Mesodermal cell (in vitro differentiated cells): ENCODE measurements at regions not wholly inside any gene's neighbourhood (a gene's known extent, or its start where the extent isn't known, plus 50 kb on each side); places are given as distances from the start of the nearest gene placed in this dataset.

Experiments
- H3K27ac ChIP-seq: 2 replicates; pipeline ENCODE4 v1.7.0; 2013; ENCODE audit warnings: mild to moderate bottlenecking, low read depth, low read length, moderate library complexity; ENCODE audit not compliant: severe bottlenecking
- H3K36me3 ChIP-seq: 2 replicates; pipeline ENCODE4 v1.7.1; 2013; ENCODE audit warnings: mild to moderate bottlenecking, low read length, moderate library complexity; ENCODE audit not compliant: control insufficient read depth, insufficient read depth
- H3K4me1 ChIP-seq: one replicate; pipeline ENCODE4 v1.7.1; 2013; ENCODE audit warnings: mild to moderate bottlenecking, low read length; ENCODE audit not compliant: insufficient read depth, control insufficient read depth, poor library complexity, severe bottlenecking
- H3K4me3 ChIP-seq: 2 replicates; pipeline ENCODE4 v1.7.0; 2013; ENCODE audit warnings: low read length, control low read depth, mild to moderate bottlenecking; ENCODE audit not compliant: insufficient read depth, poor library complexity, severe bottlenecking; ENCODE audit errors: extremely low read depth
- H3K9me3 ChIP-seq: 2 replicates; pipeline ENCODE4 v1.7.1; 2013; ENCODE audit warnings: mild to moderate bottlenecking, low read length, moderate library complexity; ENCODE audit not compliant: control insufficient read depth
- WGBS, 2 experiments: methylation state at CpG; one replicate each; pipeline ENCODE4 v1.1.5; 2013; ENCODE audit warnings: missing lambda C conversion rate in 2 of 2; ENCODE audit not compliant: insufficient coverage in 2 of 2; 5-methylcytosine and 5-hydroxymethylcytosine counted together

DNA sequence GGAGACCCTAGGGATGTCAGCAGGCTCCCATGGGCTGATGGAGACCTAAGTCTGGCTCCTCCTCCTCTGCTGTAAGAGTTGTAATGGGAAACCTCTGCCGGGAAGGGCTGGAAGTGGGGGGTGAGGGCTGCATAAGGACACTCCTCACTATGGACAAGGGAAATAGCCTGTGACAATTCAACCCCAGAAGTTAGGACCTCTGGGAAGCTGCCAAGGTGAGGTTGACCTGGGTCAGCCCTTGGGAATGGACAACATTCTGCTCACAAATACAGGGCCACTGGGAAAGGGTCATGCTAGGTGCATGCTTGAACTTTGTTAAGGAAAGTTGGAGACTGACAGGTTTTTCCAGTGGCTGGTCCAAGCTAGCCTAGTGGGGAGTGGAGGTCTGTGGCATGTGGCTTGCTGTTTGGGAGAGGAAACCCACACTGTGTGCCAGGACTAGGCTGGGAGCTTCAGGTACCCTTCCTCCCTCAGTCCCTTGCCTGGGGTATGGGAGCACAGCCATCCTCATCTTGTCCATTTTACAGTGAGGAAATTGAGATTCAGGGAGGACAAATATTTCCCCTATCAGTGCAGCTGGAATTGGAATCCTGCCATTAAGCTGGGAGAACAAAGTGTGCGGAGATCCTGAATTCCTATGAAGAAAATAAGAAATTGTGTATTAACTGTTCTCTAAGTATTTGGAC, 190.4 kb downstream of the SALL1 start:
- WGBS, 2 experiments = 80 to 100% methylated on average over 1 of the region's 2 CpGs
- no peaks in the 10 kb centered on the region for H3K4me1 ChIP-seq
- H3K36me3 ChIP-seq = no peaks in the 10 kb centered on the region
- no peak overlapping the region for H3K27ac ChIP-seq
- no peak overlapping the region for H3K4me3 ChIP-seq
- no peaks in the 10 kb centered on the region for H3K9me3 ChIP-seq

DNA sequence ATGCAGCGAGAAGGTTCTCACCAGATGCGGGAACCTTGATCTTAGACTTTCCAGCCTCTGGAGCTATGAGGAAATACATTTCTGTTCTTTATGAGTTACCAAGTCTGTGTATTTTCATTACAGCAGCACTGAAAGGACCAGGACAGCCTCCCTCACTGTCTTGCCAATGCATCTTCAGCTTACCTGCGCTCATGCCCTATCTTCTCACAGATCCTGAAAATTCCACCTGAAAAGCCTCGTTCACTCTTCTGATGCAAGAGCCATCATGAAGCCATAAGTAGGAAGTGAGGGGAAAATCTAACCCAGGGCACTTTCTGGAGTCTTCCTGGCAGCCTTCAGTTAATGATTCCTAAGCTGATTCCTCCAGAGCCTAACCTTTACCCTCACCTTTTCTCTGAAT, 194.0 kb downstream of the SALL1 start:
- Histone ChIP-seq H3K9me3 (no peaks in the 10 kb centered on the region), H3K4me3 (no peak overlapping the region), H3K4me1 (no peaks in the 10 kb centered on the region), H3K27ac (no peak overlapping the region), H3K36me3 (no peaks in the 10 kb centered on the region)
- WGBS, 2 experiments = 94 to 96% methylated on average over 3 to 4 of the region's 4 CpGs

DNA sequence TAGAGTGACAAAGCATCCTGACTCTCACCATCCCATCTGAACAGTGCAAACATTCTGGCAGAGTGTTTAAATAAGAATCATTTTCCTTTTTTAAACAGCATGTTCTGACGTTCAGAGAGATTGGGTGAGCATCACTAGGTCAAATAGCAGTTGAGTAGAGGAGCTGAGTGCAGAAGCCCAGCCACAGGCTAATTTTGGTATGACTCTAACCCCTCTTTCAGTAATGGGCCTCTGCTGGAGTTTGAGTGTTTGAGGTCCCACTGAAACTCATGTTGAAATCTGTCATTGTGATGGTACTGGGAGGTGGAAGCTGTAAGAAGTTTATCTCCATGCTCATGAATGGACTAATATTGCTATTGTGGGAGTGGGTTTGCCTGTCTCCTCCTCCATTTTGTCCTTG, 194.4 kb downstream of the SALL1 start:
- Histone ChIP-seq H3K4me3 (no peak overlapping the region), H3K27ac (no peak overlapping the region), H3K4me1 (no peaks in the 10 kb centered on the region), H3K9me3 (no peaks in the 10 kb centered on the region), H3K36me3 (no peaks in the 10 kb centered on the region)
- WGBS, 2 experiments = 83 to 100% methylated on average over 1 of the region's 1 CpG

DNA sequence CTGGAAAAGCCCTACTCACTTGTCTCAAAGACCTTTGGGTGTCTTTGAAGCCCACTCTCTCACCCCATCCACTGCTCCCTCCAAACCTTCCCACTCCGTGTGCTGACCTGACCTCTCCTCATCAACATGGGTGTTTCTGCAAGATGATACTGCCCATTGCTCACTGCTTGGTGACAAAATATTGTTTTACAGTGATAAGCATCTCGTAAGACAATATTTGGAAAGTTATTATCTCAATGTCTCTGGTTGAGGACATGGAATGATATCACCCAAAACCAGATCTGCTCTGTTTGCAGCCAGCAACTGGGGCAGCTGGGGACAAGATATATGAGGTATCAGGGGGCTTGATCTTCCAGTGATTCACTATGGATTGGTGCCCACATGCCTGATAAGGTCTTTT, 195.8 kb downstream of the SALL1 start:
- no peaks in the 10 kb centered on the region for H3K36me3 ChIP-seq
- H3K4me3 ChIP-seq = no peak overlapping the region
- no peaks in the 10 kb centered on the region for H3K9me3 ChIP-seq
- H3K4me1 ChIP-seq = no peaks in the 10 kb centered on the region
- 88 to 94% methylated on average over 1 to 2 of the region's 2 CpGs for WGBS, 2 experiments
- no peak overlapping the region for H3K27ac ChIP-seq

DNA sequence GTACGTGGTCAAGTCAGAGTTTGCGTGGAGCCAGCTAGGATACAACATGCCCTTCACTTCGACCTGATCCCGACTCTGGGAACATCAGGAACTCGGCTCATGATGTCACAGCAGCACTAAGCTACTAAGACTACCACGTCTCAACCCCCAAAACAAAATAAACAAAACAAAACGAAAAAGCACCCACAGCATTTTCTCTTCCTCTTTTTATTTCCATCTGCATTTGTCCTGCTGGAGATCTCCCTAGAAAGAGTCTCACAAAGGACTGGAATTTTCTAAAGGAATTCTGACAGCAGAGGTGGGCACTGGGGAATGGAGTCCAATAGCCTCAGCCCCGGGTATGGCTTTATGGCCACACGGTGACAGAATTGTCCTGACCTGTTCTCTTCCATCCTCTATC, 196.6 kb downstream of the SALL1 start:
- Histone ChIP-seq H3K27ac (no peak overlapping the region), H3K9me3 (no peaks in the 10 kb centered on the region), H3K4me1 (no peaks in the 10 kb centered on the region), H3K4me3 (no peak overlapping the region), H3K36me3 (no peaks in the 10 kb centered on the region)
- WGBS, 2 experiments = 81 to 91% methylated on average over 7 to 9 of the region's 9 CpGs

DNA sequence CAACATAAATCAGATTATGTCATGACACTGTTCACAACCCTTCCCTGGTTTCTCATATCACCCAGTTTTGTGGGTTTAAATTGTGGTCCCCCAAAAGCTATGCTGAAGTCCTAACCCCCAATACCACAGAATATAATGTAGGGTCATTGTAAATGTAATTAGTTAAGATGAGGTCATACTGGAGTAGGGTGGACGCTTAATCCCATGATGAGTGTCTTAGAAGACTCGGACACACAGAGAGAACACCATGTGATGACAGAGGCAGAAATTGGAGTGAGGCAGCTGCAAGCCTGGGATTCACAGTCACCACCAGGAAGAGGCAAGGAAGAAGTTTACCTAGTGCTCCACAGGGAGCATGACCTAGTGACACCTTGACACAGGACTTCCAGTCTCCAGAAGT, 197.8 kb downstream of the SALL1 start:
- H3K4me3 ChIP-seq = no peak overlapping the region
- H3K4me1 ChIP-seq = no peaks in the 10 kb centered on the region
- no peaks in the 10 kb centered on the region for H3K36me3 ChIP-seq
- H3K9me3 ChIP-seq = no peaks in the 10 kb centered on the region
- WGBS, 2 experiments = 81 to 94% methylated on average over 2 of the region's 2 CpGs
- no peak overlapping the region for H3K27ac ChIP-seq

DNA sequence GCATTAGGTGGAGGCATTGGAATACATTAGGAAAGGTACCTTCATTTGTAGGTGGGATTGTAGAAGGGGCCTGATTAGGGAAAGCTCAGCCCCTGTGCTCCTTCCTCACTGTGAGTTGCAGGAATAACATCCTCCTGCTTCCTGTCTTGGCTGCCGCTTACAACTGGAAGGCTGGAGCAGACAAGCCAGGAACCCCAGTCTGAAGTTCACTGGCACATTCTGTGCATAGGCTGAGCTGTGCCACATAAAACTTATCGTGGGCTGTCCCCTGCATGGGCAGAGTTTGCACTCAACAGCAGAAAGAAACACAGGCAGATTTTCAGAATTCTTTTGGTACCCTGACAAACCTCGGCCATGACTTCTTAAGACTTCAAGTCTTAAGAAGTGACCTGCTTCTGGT, 200.1 kb downstream of the SALL1 start:
- no peaks in the 10 kb centered on the region for H3K4me1 ChIP-seq

DNA sequence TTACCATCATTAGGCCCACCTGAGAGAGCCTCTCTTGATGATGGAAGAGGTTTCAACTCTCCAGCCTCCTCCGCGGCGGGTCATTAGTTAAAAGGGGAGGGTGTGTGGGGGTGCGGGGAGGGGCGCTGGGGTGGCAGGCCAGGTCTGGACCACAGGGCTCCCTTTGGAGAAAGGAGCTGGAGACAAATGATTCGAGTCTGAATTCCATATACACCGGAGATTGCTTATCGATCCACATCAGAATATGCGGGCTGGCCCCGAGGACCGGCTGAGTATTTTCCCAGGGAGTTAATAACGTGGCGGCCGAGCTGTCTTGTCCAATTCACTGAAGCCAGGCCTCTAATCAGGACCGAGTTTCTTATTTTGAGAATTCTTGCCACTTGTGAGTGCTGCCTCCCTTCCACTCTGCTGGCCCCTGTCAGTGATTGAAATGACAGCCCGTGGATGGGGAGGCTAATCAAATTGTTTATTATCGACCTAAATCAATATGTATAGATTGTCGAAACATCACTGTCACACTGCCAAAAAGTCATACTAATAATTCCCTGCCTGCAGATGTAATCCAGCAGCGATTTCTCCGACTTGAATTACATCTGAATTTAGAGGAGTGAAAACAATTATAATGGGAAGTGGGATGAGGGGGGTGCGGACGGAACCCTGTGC, 202.7 kb downstream of the SALL1 start:
- 92 to 95% methylated on average over 17 to 20 of the region's 22 CpGs for WGBS, 2 experiments
- Histone ChIP-seq H3K36me3 (no peaks in the 10 kb centered on the region), H3K4me3 (no peak overlapping the region), H3K27ac (no peak overlapping the region), H3K4me1 (no peaks in the 10 kb centered on the region), H3K9me3 (no peaks in the 10 kb centered on the region)

More for the DNA sequence above, 200.1 kb downstream of the SALL1 start:
- no peaks in the 10 kb centered on the region for H3K9me3 ChIP-seq
- WGBS, 2 experiments = 88 to 90% methylated on average over 3 of the region's 3 CpGs
- H3K4me3 ChIP-seq = no peak overlapping the region
- no peak overlapping the region for H3K27ac ChIP-seq
- H3K36me3 ChIP-seq = no peaks in the 10 kb centered on the region

DNA sequence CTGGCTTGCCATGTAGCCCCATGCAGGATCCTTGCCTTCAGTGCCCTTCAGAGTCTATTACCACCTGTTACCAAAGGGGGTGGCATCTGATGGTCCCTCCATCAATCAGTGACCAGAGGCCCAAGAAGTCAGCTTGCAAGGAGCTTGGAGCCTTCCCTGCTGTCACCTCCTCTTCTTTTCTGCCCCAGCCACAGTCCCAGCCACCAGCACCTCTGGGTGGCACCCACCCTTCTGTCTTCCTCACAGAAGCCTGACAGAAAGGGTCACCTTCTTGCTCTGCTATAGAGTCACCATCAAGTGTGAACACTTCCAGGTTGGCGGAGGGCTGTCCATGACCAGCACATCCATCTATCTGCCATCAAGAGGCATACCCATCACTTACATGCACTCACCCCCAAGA, 203.2 kb downstream of the SALL1 start:
- Histone ChIP-seq H3K36me3 (no peaks in the 10 kb centered on the region), H3K27ac (no peak overlapping the region), H3K4me3 (no peak overlapping the region), H3K4me1 (no peaks in the 10 kb centered on the region), H3K9me3 (no peaks in the 10 kb centered on the region)
- 89% methylated on average over 1 of the region's 1 CpG; no CpG with 5 or more reads in 1 of the 2 experiments for WGBS, 2 experiments

DNA sequence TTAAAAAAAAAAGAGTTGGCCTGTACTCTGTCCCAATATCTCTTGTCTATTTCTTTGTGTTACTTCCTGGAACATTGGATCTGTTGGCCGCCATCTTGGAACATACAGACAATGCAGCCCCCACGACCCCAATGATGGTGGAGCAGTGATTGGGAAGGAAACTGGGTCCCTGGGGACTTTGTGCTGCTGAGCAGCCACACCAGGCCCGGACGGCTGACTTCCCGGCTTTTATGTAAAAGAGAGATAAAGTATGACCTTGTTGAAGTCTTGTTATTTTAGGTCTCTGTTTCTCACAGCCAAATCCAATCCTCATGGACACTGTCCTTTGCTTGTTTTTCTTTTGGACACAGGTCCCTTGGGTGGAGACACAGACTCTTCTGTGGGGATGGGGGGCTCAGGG, 204.5 kb downstream of the SALL1 start:
- Histone ChIP-seq H3K4me3 (no peak overlapping the region), H3K36me3 (no peaks in the 10 kb centered on the region), H3K9me3 (no peaks in the 10 kb centered on the region), H3K4me1 (no peaks in the 10 kb centered on the region), H3K27ac (no peak overlapping the region)
- 69% methylated on average over 3 of the region's 5 CpGs; no CpG with 5 or more reads in 1 of the 2 experiments for WGBS, 2 experiments

DNA sequence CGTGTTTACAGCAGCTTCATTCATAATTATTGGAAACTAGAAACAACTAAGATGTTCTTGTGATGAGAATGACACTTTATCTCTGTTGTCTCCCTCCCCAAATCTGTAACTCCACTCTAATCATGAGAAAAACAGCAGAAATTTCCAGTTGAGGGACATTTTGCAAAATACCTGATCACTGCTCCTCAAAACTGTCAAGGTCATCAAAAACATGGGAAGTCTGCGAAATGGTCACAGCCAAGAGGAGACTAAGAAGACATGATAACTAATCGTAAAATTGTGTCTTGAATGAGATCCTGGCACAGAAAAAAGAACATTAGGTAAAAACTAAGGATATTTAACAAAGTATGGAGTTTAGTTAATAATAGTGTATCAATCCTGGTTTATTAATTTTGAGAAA, 204.2 kb downstream of the CYLD start:
- WGBS, 2 experiments = 93% methylated on average over 3 of the region's 3 CpGs; no CpG with 5 or more reads in 1 of the 2 experiments
- no peak overlapping the region for H3K27ac ChIP-seq
- no peaks in the 10 kb centered on the region for H3K36me3 ChIP-seq
- no peaks in the 10 kb centered on the region for H3K4me1 ChIP-seq
- no peaks in the 10 kb centered on the region for H3K9me3 ChIP-seq
- H3K4me3 ChIP-seq = no peak overlapping the region
